H9 (cell line): ENCODE measurements at regions not wholly inside any gene's neighbourhood (a gene's known extent, or its start where the extent isn't known, plus 50 kb on each side); places are given as distances from the start of the nearest gene placed in this dataset.
"Not testable (repeated sequence)": the region's sequence is repeated elsewhere in the genome, so short reads cannot be mapped to it uniquely, and the experiment has no call there.

ENCODE experiments used
- DNase-seq: peaks from one replicate; pipeline ENCODE4 v3.0.0-alpha.2; 2017
- H2AFZ ChIP-seq: one replicate; pipeline ENCODE4 v1.6.1; 2013; ENCODE audit warnings: mild to moderate bottlenecking, low read length, control low read depth, moderate library complexity
- H2AK5ac ChIP-seq: 2 replicates; pipeline ENCODE4 v1.6.1; 2013; ENCODE audit warnings: low read length, control low read depth, mixed read lengths; ENCODE audit not compliant: insufficient read length
- H2BK120ac ChIP-seq: one replicate; pipeline ENCODE4 v1.6.1; 2013; ENCODE audit warnings: low read depth, mild to moderate bottlenecking, low read length, control low read depth, inconsistent platforms; ENCODE audit not compliant: poor library complexity, severe bottlenecking
- H2BK12ac ChIP-seq: 2 replicates; pipeline ENCODE4 v1.6.1; 2013; ENCODE audit warnings: low read length, control low read depth, mixed read lengths, low read depth; ENCODE audit not compliant: insufficient read length
- H2BK15ac ChIP-seq: 2 replicates; pipeline ENCODE4 v1.6.1; 2013; ENCODE audit warnings: low read depth, low read length, control low read depth
- H2BK20ac ChIP-seq: one replicate; pipeline ENCODE4 v1.6.1; 2013; ENCODE audit warnings: low read depth, mild to moderate bottlenecking, low read length, control low read depth, inconsistent platforms; ENCODE audit not compliant: poor library complexity, severe bottlenecking
- H2BK5ac ChIP-seq: 2 replicates; pipeline ENCODE4 v1.6.1; 2013; ENCODE audit warnings: low read length, control low read depth, mixed read lengths; ENCODE audit not compliant: insufficient read length
- H3K14ac ChIP-seq: 2 replicates; pipeline ENCODE4 v1.6.1; 2013; ENCODE audit warnings: low read length, control low read depth; ENCODE audit not compliant: insufficient read depth
- H3K18ac ChIP-seq: 2 replicates; pipeline ENCODE4 v1.6.1; 2013; ENCODE audit warnings: low read depth, mild to moderate bottlenecking, mixed read lengths, low read length, control low read depth; ENCODE audit not compliant: insufficient read length
- H3K23ac ChIP-seq: 2 replicates; pipeline ENCODE4 v1.6.1; 2013; ENCODE audit warnings: low read length, control low read depth, mixed read lengths, low read depth; ENCODE audit not compliant: insufficient read length
- H3K23me2 ChIP-seq: 2 replicates; pipeline ENCODE4 v1.6.1; 2013; ENCODE audit warnings: low read depth, mild to moderate bottlenecking, mixed read lengths, low read length, control low read depth; ENCODE audit not compliant: insufficient read length, poor library complexity, severe bottlenecking
- H3K27ac ChIP-seq: 2 replicates; pipeline ENCODE4 v1.5.1; 2013; ENCODE audit warnings: low read length, control low read depth, mixed read lengths, low read depth; ENCODE audit not compliant: insufficient read length
- H3K27me3 ChIP-seq: 2 replicates; pipeline ENCODE4 v1.6.1; 2013; ENCODE audit warnings: low read length, control low read depth, inconsistent platforms; ENCODE audit not compliant: insufficient read depth
- H3K4ac ChIP-seq: 2 replicates; pipeline ENCODE4 v1.6.1; 2013; ENCODE audit warnings: low read depth, mild to moderate bottlenecking, control low read depth, inconsistent platforms, low read length, moderate library complexity
- H3K4me1 ChIP-seq: 2 replicates; pipeline ENCODE4 v1.6.1; 2013; ENCODE audit warnings: low read length, control low read depth, inconsistent platforms; ENCODE audit not compliant: insufficient read depth
- H3K4me2 ChIP-seq: 2 replicates; pipeline ENCODE4 v1.6.1; 2013; ENCODE audit warnings: low read length, control low read depth, mixed read lengths; ENCODE audit not compliant: insufficient read length, insufficient read depth
- H3K56ac ChIP-seq: 2 replicates; pipeline ENCODE4 v1.6.1; 2013; ENCODE audit warnings: low read depth, mild to moderate bottlenecking, mixed read lengths, low read length, control low read depth; ENCODE audit not compliant: insufficient read length
- H3K79me1 ChIP-seq: 2 replicates; pipeline ENCODE4 v1.6.1; 2013; ENCODE audit warnings: low read depth, mild to moderate bottlenecking, moderate library complexity, low read length, control low read depth, inconsistent platforms; ENCODE audit not compliant: insufficient read depth, poor library complexity, severe bottlenecking
- H3K79me2 ChIP-seq: 2 replicates; pipeline ENCODE4 v1.6.1; 2013; ENCODE audit warnings: low read length, control low read depth, inconsistent platforms; ENCODE audit not compliant: insufficient read depth
- H3K9ac ChIP-seq: 2 replicates; pipeline ENCODE4 v1.6.1; 2013; ENCODE audit warnings: low read length, control low read depth, mixed read lengths; ENCODE audit not compliant: insufficient read length; ENCODE audit errors: extremely low read depth
- H3K9me3 ChIP-seq: one replicate; pipeline ENCODE4 v1.6.1; 2013; ENCODE audit warnings: low read depth, low read length, inconsistent platforms; ENCODE audit not compliant: control insufficient read depth
- H3T11ph ChIP-seq: one replicate; pipeline ENCODE4 v1.6.1; 2013; ENCODE audit warnings: mild to moderate bottlenecking, low read length, control low read depth, inconsistent platforms
- H4K20me1 ChIP-seq: one replicate; pipeline ENCODE4 v1.6.1; 2013; ENCODE audit not compliant: control insufficient read depth, insufficient read length, insufficient read depth
- H4K5ac ChIP-seq: 2 replicates; pipeline ENCODE4 v1.6.1; 2013; ENCODE audit warnings: low read depth, mild to moderate bottlenecking, mixed read lengths, low read length, control low read depth; ENCODE audit not compliant: insufficient read length
- H4K8ac ChIP-seq: replicated peaks from 2 replicates; pipeline ENCODE4 v1.6.1; 2013; ENCODE audit warnings: low read length, control low read depth, mixed read lengths, low read depth; ENCODE audit not compliant: insufficient read length
- H4K91ac ChIP-seq: 2 replicates; pipeline ENCODE4 v1.6.1; 2013; ENCODE audit warnings: low read depth, mild to moderate bottlenecking, moderate library complexity, mixed read lengths, low read length, control low read depth; ENCODE audit not compliant: insufficient read length
- H3K27ac Mint-ChIP-seq, 3 experiments: 2 replicates in 2 of 3; 3 replicates in 1 of 3; pipeline ENCODE4 v1.8.0; 2020 to 2021; ENCODE audit warnings: mixed read lengths in 3 of 3, mild to moderate bottlenecking in 1 of 3, moderate library complexity in 1 of 3
- H3K27me3 Mint-ChIP-seq: 2 replicates; pipeline ENCODE4 v1.8.0; 2021; ENCODE audit warnings: low read depth, mild to moderate bottlenecking, moderate library complexity, mixed read lengths
- H3K36me3 Mint-ChIP-seq, 3 experiments: 2 replicates in 2 of 3; 3 replicates in 1 of 3; pipeline ENCODE4 v1.8.0; 2020 to 2021; ENCODE audit warnings: low read depth in 3 of 3, mixed read lengths in 3 of 3; ENCODE audit not compliant: insufficient read depth in 1 of 3
- H3K4me1 Mint-ChIP-seq, 2 experiments: 2 replicates each; pipeline ENCODE4 v1.8.0; 2020; ENCODE audit warnings: mixed read lengths in 2 of 2
- H3K4me3 Mint-ChIP-seq, 2 experiments: 2 replicates in 1 of 2; 3 replicates in 1 of 2; pipeline ENCODE4 v1.8.0; 2020 to 2021; ENCODE audit warnings: mild to moderate bottlenecking in 2 of 2, mixed read lengths in 2 of 2, moderate library complexity in 1 of 2
- H3K9me3 Mint-ChIP-seq, 2 experiments: 2 replicates in 1 of 2; 3 replicates in 1 of 2; pipeline ENCODE4 v1.8.0; 2020; ENCODE audit warnings: mild to moderate bottlenecking in 2 of 2, mixed read lengths in 2 of 2, moderate library complexity in 1 of 2
- WGBS: extraction: QIAGEN DNeasy Blood & Tissue Kit; methylation state at CpG from one replicate; pipeline ENCODE4 v1.1.7; 2013; ENCODE audit warnings: missing lambda C conversion rate, low lambda C conversion rate, mixed read lengths; ENCODE audit not compliant: insufficient read length; ENCODE audit errors: extremely low coverage; 5-methylcytosine and 5-hydroxymethylcytosine counted together
- TF ChIP-seq, protein P1 (sequence below): fragments of 200-600 bp; sonication (generic); conservative IDR thresholded peaks from 3 replicates; pipeline ENCODE4 v1.8.0; 2021; ENCODE audit warnings: antibody characterized with exemption, mild to moderate bottlenecking

DNA sequence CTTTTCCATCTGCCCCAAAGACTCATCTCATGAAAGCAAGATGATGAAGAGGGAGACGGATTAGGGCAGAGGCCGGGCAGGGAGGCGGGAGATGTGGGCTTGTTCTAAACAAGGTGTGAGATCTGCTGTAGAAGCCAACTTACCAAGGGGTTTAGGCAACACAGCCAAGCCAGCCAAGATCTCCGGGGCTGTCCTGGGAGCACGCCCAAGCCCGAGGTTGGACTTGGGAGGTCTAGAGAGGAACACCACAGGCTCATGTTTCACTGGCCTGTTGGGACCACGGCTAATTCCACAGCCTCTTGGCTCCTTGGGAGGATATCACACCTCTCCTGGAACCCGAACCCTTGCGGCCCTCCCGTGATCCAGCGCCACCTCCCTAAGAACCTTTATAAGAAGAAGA is 171.4 kb downstream of the CRLF2 start:
- H3K18ac ChIP-seq, result no peak overlapping the region
- peaks cover 6% of the 10 kb centered on the region for H3K9me3 ChIP-seq
- H2BK12ac ChIP-seq, result no peak overlapping the region
- H4K20me1 ChIP-seq, result no peaks in the 10 kb centered on the region
- H2AFZ ChIP-seq, result no peak overlapping the region
- no peak overlapping the region for H4K91ac ChIP-seq
- Mint-ChIP-seq H3K27ac (no peak overlapping the region), H3K36me3 (peaks cover 3 to 14% (median 6%) of the 10 kb centered on the region in 3 experiments; a peak in 6 of 7 replicates), H3K4me3 (no peak overlapping the region), H3K9me3 (peaks cover 18 to 21% of the 10 kb centered on the region in 2 experiments), H3K4me1 (no peaks in the 10 kb centered on the region), H3K27me3 (peaks cover 8% of the 10 kb centered on the region; the same call in 1 of the 2 replicates)
- no peak overlapping the region for H3T11ph ChIP-seq
- H3K9ac ChIP-seq, result no peak overlapping the region
- no peak overlapping the region for H2BK120ac ChIP-seq
- no peaks in the 10 kb centered on the region for H3K79me2 ChIP-seq
- H4K5ac ChIP-seq, result no peak overlapping the region
- no peak overlapping the region for H3K56ac ChIP-seq
- H3K14ac ChIP-seq, result no peak overlapping the region
- H3K27ac ChIP-seq, result no peak overlapping the region
- no peak overlapping the region for H3K23ac ChIP-seq
- H3K4me1 ChIP-seq, result no peaks in the 10 kb centered on the region
- no peak overlapping the region for H3K4me2 ChIP-seq
- H3K79me1 ChIP-seq, result no peaks in the 10 kb centered on the region
- no peaks in the 10 kb centered on the region for H3K23me2 ChIP-seq
- no peaks in the 10 kb centered on the region for H3K27me3 ChIP-seq
- TF ChIP-seq, protein P1, sequence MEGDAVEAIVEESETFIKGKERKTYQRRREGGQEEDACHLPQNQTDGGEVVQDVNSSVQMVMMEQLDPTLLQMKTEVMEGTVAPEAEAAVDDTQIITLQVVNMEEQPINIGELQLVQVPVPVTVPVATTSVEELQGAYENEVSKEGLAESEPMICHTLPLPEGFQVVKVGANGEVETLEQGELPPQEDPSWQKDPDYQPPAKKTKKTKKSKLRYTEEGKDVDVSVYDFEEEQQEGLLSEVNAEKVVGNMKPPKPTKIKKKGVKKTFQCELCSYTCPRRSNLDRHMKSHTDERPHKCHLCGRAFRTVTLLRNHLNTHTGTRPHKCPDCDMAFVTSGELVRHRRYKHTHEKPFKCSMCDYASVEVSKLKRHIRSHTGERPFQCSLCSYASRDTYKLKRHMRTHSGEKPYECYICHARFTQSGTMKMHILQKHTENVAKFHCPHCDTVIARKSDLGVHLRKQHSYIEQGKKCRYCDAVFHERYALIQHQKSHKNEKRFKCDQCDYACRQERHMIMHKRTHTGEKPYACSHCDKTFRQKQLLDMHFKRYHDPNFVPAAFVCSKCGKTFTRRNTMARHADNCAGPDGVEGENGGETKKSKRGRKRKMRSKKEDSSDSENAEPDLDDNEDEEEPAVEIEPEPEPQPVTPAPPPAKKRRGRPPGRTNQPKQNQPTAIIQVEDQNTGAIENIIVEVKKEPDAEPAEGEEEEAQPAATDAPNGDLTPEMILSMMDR, result no peak
- H4K8ac ChIP-seq, result no peak overlapping the region
- no CpG with 5 or more reads among the region's 11 CpGs for WGBS
- no peak overlapping the region for H3K4ac ChIP-seq
- no peak overlapping the region for H2BK15ac ChIP-seq
- no peak overlapping the region for H2AK5ac ChIP-seq
- H2BK20ac ChIP-seq, result no peak overlapping the region
- DNase-seq, result no peak
- no peak overlapping the region for H2BK5ac ChIP-seq

DNA sequence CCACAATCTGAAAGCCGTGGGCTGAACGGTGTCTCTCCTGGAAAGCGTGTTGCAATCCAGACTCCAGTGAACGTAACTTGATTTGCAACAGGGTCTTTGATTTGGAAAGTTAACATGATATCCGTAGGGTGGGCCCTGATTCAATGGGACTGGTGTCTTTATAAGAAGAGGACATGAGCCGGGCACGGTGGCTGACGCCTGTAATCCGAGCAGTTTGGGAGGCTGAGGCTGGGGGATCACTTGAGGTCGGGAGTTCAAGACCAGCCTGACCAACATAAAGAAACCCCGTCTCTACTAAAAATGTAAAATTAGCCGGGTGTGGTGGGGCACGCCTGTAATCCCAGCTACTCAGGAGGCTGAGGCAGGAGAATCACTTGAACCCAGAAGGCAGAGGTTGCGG is 176.5 kb downstream of the CRLF2 start:
- not testable (repeated sequence) for H2BK20ac ChIP-seq, H3K14ac ChIP-seq

More for the DNA sequence above, 176.5 kb downstream of the CRLF2 start:
- not testable (repeated sequence) for H3K27ac Mint-ChIP-seq, H3K4ac ChIP-seq, H3K4me1 Mint-ChIP-seq, H3K18ac ChIP-seq, H4K91ac ChIP-seq, H3K9me3 ChIP-seq, H4K5ac ChIP-seq, H4K8ac ChIP-seq, H3K23ac ChIP-seq, H2AK5ac ChIP-seq, H2AFZ ChIP-seq, H2BK15ac ChIP-seq, H2BK12ac ChIP-seq, H3K56ac ChIP-seq, H3K36me3 Mint-ChIP-seq, H3T11ph ChIP-seq, H3K79me2 ChIP-seq, H2BK120ac ChIP-seq, H3K4me1 ChIP-seq, H3K79me1 ChIP-seq, H3K9ac ChIP-seq, DNase-seq, H4K20me1 ChIP-seq, H2BK5ac ChIP-seq, H3K4me2 ChIP-seq, H3K23me2 ChIP-seq, H3K27ac ChIP-seq, H3K27me3 ChIP-seq, H3K4me3 Mint-ChIP-seq, H3K27me3 Mint-ChIP-seq
- H3K9me3 Mint-ChIP-seq, result peaks cover 10 to 15% of the 10 kb centered on the region in 2 experiments
- WGBS, result no CpG with 5 or more reads among the region's 14 CpGs
